SK-N-SH (cell line): ENCODE measurements at regions not wholly inside any gene's neighbourhood (a gene's known extent, or its start where the extent isn't known, plus 50 kb on each side); places are given as distances from the start of the nearest gene placed in this dataset.

Experiments
- CTCF ChIA-PET: fragments of 300-600, 350-600 bp; formaldehyde crosslinking; extraction: SDS; loops from one replicate; lab custom pipeline; 2021; lab: Yijun Ruan, JAX
- POLR2A ChIA-PET: fragments of 350-600 bp; sonication (Branson Sonifier 250); formaldehyde crosslinking; extraction: SDS; loops from one replicate; lab custom pipeline; 2020; ENCODE audit warnings: antibody characterized with exemption, inconsistent platforms; lab: Yijun Ruan, JAX
- DNase-seq: peaks from one replicate; pipeline ENCODE4 v3.0.0; 2012
- H2AFZ ChIP-seq: fragments of 200-600 bp; sonication (generic); 2 replicates; pipeline ENCODE4 v1.8.1; 2016; ENCODE audit warnings: antibody characterized with exemption, mild to moderate bottlenecking, low read depth
- H3F3A ChIP-seq: fragments of 200-600 bp; sonication (generic); replicated peaks from 2 replicates; pipeline ENCODE3; 2016; ENCODE audit warnings: antibody characterized with exemption, mild to moderate bottlenecking; ENCODE audit not compliant: insufficient read depth
- H3K27ac ChIP-seq, 2 experiments: fragments of 200-500 bp in 1 of 2; fragments of 200-600 bp in 1 of 2; sonication (Bioruptor generic) in 1 of 2; sonication (generic), shearing (Covaris generic) in 1 of 2; 2 replicates each; pipeline versions ENCODE4 v1.5.1 to v1.6.1; 2014 to 2016; ENCODE audit warnings: low read depth in 2 of 2, inconsistent platforms in 1 of 2, low read length in 1 of 2, mild to moderate bottlenecking in 1 of 2, mixed read lengths in 1 of 2
- H3K27me3 ChIP-seq: fragments of 200-600 bp; sonication (generic), shearing (Covaris generic); 2 replicates; pipeline ENCODE4 v1.6.1; 2016; ENCODE audit warnings: mixed run types; ENCODE audit not compliant: insufficient read depth
- H3K36me3 ChIP-seq, 2 experiments: fragments of 200-500 bp in 1 of 2; fragments of 200-600 bp in 1 of 2; sonication (Bioruptor generic) in 1 of 2; sonication (generic) in 1 of 2; replicated peaks in 1 of 2; 2 replicates each; pipeline versions ENCODE3 to v1.5.1; 2014 to 2016; ENCODE audit warnings: low read length in 1 of 2, mild to moderate bottlenecking in 1 of 2; ENCODE audit not compliant: insufficient read depth in 2 of 2, control insufficient read depth in 1 of 2
- H3K4me1 ChIP-seq, 2 experiments: fragments of 200-500 bp in 1 of 2; fragments of 200-600 bp in 1 of 2; sonication (Bioruptor generic) in 1 of 2; sonication (generic), shearing (Covaris generic) in 1 of 2; 2 replicates each; pipeline versions ENCODE4 v1.5.1 to v1.6.1; 2014 to 2016; ENCODE audit warnings: low read depth in 1 of 2, low read length in 1 of 2, mixed run types in 1 of 2; ENCODE audit not compliant: insufficient read depth in 2 of 2, control insufficient read depth in 1 of 2
- H3K4me2 ChIP-seq: fragments of 200-600 bp; sonication (generic), shearing (Covaris generic); 2 replicates; pipeline ENCODE4 v1.6.1; 2017; ENCODE audit warnings: mixed run types
- H3K4me3 ChIP-seq, 2 experiments: fragments of 200-500 bp in 1 of 2; fragments of 200-600 bp in 1 of 2; sonication (Bioruptor generic) in 1 of 2; sonication (generic), shearing (Covaris generic) in 1 of 2; 2 replicates each; pipeline versions ENCODE4 v1.5.1 to v1.8.1; 2014 to 2016; ENCODE audit warnings: low read depth in 2 of 2, inconsistent platforms in 1 of 2, low read length in 1 of 2, mild to moderate bottlenecking in 1 of 2, mixed read lengths in 1 of 2, moderate library complexity in 1 of 2
- H3K79me2 ChIP-seq: fragments of 200-600 bp; sonication (generic); 2 replicates; pipeline ENCODE4 v1.8.1; 2017; ENCODE audit warnings: mild to moderate bottlenecking; ENCODE audit not compliant: insufficient read depth
- H3K9ac ChIP-seq: fragments of 200-600 bp; sonication (generic); 2 replicates; pipeline ENCODE4 v1.6.1; 2017; ENCODE audit warnings: mixed run types
- H3K9me2 ChIP-seq: fragments of 200-600 bp; sonication (generic); 2 replicates; pipeline ENCODE4 v1.6.1; 2017; ENCODE audit warnings: mixed run types
- H3K9me3 ChIP-seq: fragments of 200-600 bp; sonication (generic); 2 replicates; pipeline ENCODE4 v1.6.1; 2017; ENCODE audit warnings: mixed run types, mild to moderate bottlenecking, moderate library complexity
- H4K20me1 ChIP-seq: fragments of 200-600 bp; sonication (generic); 2 replicates; pipeline ENCODE4 v1.6.1; 2017; ENCODE audit warnings: mild to moderate bottlenecking, mixed run types; ENCODE audit not compliant: insufficient read depth
- CHD2 ChIP-seq: fragments of 150-350 bp; IDR thresholded peaks from 2 replicates; pipeline ENCODE4 v1.6.1; 2018; ENCODE audit warnings: low read length; ENCODE audit not compliant: partially characterized antibody
- ELF1 ChIP-seq: IDR thresholded peaks from 2 replicates; pipeline ENCODE4 v1.4.0; 2012
- EP300 ChIP-seq, 2 experiments: IDR thresholded peaks; 2 replicates each; pipeline versions ENCODE4 v1.4.0 to v1.6.1; 2012; ENCODE audit warnings: borderline replicate concordance in 1 of 2, low read depth in 1 of 2, low read length in 1 of 2
- EZH2phosphoT487 ChIP-seq: fragments of 200-600 bp; sonication (generic); IDR thresholded peaks from 2 replicates; pipeline ENCODE4 v1.6.1; 2017; ENCODE audit warnings: low read depth, mixed run types, mild to moderate bottlenecking, antibody characterized with exemption, moderate library complexity, borderline replicate concordance
- FOSL2 ChIP-seq: IDR thresholded peaks from 2 replicates; pipeline ENCODE4 v1.4.0; 2012; ENCODE audit warnings: low read depth, mild to moderate bottlenecking, moderate library complexity, borderline replicate concordance
- FOXM1 ChIP-seq: IDR thresholded peaks from 2 replicates; pipeline ENCODE4 v1.4.0; 2012; ENCODE audit warnings: low read depth, mild to moderate bottlenecking
- GATA2 ChIP-seq: sonication (generic); formaldehyde crosslinking; IDR thresholded peaks from 2 replicates; pipeline ENCODE4 v1.5.0; 2020; ENCODE audit warnings: mild to moderate bottlenecking, missing genetic modification reagents
- IRF3 ChIP-seq: fragments of 150-350 bp; IDR thresholded peaks from 2 replicates; pipeline ENCODE4 v1.6.1; 2016; ENCODE audit warnings: mild to moderate bottlenecking, low read depth, low read length
- JUND ChIP-seq: IDR thresholded peaks from 2 replicates; pipeline ENCODE4 v1.4.0; 2012
- MEF2A ChIP-seq: IDR thresholded peaks from 2 replicates; pipeline ENCODE4 v1.4.0; 2012; ENCODE audit warnings: low read depth, borderline replicate concordance
- MXI1 ChIP-seq: IDR thresholded peaks from 2 replicates; pipeline ENCODE4 v1.6.1; 2012; ENCODE audit warnings: mild to moderate bottlenecking, low read depth, low read length, improper control_type of control experiment
- NFIC ChIP-seq: IDR thresholded peaks from 2 replicates; pipeline ENCODE4 v1.4.0; 2012; ENCODE audit warnings: borderline replicate concordance
- RAD21 ChIP-seq: IDR thresholded peaks from 2 replicates; pipeline ENCODE4 v1.6.1; 2012; ENCODE audit warnings: mild to moderate bottlenecking, low read length
- RCOR1 ChIP-seq: fragments of 150-350 bp; IDR thresholded peaks from 2 replicates; pipeline ENCODE4 v1.6.1; 2017; ENCODE audit warnings: antibody characterized with exemption, low read length
- RXRA ChIP-seq: IDR thresholded peaks from 2 replicates; pipeline ENCODE4 v1.4.0; 2012; ENCODE audit warnings: low read depth, mild to moderate bottlenecking, borderline replicate concordance
- SIN3A ChIP-seq: IDR thresholded peaks from 2 replicates; pipeline ENCODE4 v1.6.1; 2012; ENCODE audit warnings: low read depth, mild to moderate bottlenecking, low read length, moderate library complexity, borderline replicate concordance
- SMC3 ChIP-seq: IDR thresholded peaks from 2 replicates; pipeline ENCODE4 v1.6.1; 2012; ENCODE audit warnings: low read depth, low read length, improper control_type of control experiment
- TAF1 ChIP-seq: IDR thresholded peaks from 2 replicates; pipeline ENCODE4 v1.6.1; 2012; ENCODE audit warnings: low read depth, mild to moderate bottlenecking, low read length, moderate library complexity, borderline replicate concordance
- TCF12 ChIP-seq: IDR thresholded peaks from 2 replicates; pipeline ENCODE4 v1.4.0; 2012
- TEAD4 ChIP-seq: IDR thresholded peaks from 2 replicates; pipeline ENCODE4 v1.4.0; 2012; ENCODE audit warnings: mild to moderate bottlenecking, borderline replicate concordance; ENCODE audit not compliant: insufficient read depth
- YY1 ChIP-seq: IDR thresholded peaks from 2 replicates; pipeline ENCODE4 v1.4.0; 2012; ENCODE audit warnings: low read depth, mild to moderate bottlenecking
- ZBTB33 ChIP-seq: IDR thresholded peaks from 2 replicates; pipeline ENCODE4 v1.4.0; 2012; ENCODE audit warnings: low read depth, borderline replicate concordance
- TF ChIP-seq, protein P1 (sequence below): IDR thresholded peaks from 2 replicates; pipeline ENCODE4 v1.4.0; 2012; ENCODE audit warnings: low read depth, borderline replicate concordance
- TF ChIP-seq, protein P2 (sequence below): fragments of 150-350 bp; IDR thresholded peaks from 2 replicates; pipeline ENCODE4 v1.6.1; 2017; ENCODE audit warnings: antibody characterized with exemption, low read length, low read depth, borderline replicate concordance
- TF ChIP-seq, protein P3 (sequence below): fragments of 200-600 bp; sonication (generic); IDR thresholded peaks from 2 replicates; pipeline ENCODE4 v1.6.1; 2017; ENCODE audit warnings: antibody characterized with exemption, mild to moderate bottlenecking, moderate library complexity

DNA sequence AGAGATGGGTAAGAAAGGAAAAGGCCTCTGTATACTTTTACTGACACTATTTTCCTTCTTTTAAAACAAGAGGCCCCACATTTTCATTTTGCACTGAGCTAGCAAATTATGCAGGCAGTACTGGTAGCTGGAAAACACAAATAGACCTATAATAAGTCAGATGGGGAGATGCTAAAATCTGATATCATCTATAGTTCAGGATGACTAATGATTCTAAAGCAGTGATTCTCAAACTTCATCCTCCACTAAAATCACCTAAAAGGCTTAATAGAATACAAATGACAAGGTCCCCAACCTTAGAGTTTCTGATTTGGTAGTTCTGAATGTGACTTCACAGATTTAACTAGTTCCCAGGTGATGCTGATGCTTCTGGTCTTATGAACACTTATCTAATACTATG is 247.3 kb upstream of the DIPK2B start:
- CTCF ChIA-PET: no interaction called here
- peaks cover 2 to 36% of the 10 kb centered on the region in 2 experiments; a peak in 3 of 4 replicates for H3K4me1 ChIP-seq
- peak overlapping the region; percentile 64 to 79; a peak in 3 of 4 replicates for H3K27ac ChIP-seq
- peaks cover 30% of the 10 kb centered on the region for H3F3A ChIP-seq
- H3K79me2 ChIP-seq: no peaks in the 10 kb centered on the region
- POLR2A ChIA-PET: no interaction called here
- peak overlapping the region; percentile 37; the same call in 1 of the 2 replicates for H3K4me2 ChIP-seq
- no peaks in the 10 kb centered on the region for H3K36me3 ChIP-seq
- H3K4me3 ChIP-seq: no peak overlapping the region
- no peaks in the 10 kb centered on the region for H3K9me3 ChIP-seq
- H2AFZ ChIP-seq: no peak overlapping the region
- DNase-seq: no peak
- no peak overlapping the region for H3K9ac ChIP-seq
- no peaks in the 10 kb centered on the region for H4K20me1 ChIP-seq
- H3K9me2 ChIP-seq: no peaks in the 10 kb centered on the region
- no peaks in the 10 kb centered on the region for H3K27me3 ChIP-seq
- TF ChIP-seq RXRA (no peak), FOXM1 (no peak), CHD2 (no peak), ELF1 (no peak), TCF12 (peak; percentile 74), GATA2 (CRISPR knock-in tag) (no peak), RCOR1 (no peak), SMC3 (no peak), NFIC (peak; percentile 33; the same call in 1 of the 2 replicates), MEF2A (0 out of 2 replicates have a peak, but pooled peaks have one; percentile 31), TEAD4 (0 out of 2 replicates have a peak, but pooled peaks have one; percentile 18), ZBTB33 (no peak), TAF1 (no peak), EZH2phosphoT487 (no peak), JUND (peak; percentile 62), RAD21 (no peak), FOSL2 (peak; percentile 50), SIN3A (no peak), IRF3 (no peak), MXI1 (no peak), EP300 (IDR thresholded peaks at IDR 0.05; ENCODE audit: borderline replicate concordance in 1 of 2, low read depth in 1 of 2, low read length in 1 of 2) (peak in 1 of 2 experiments; percentile 70; a peak in 1 of 4 replicates), YY1 (no peak)
- TF ChIP-seq, protein P1, sequence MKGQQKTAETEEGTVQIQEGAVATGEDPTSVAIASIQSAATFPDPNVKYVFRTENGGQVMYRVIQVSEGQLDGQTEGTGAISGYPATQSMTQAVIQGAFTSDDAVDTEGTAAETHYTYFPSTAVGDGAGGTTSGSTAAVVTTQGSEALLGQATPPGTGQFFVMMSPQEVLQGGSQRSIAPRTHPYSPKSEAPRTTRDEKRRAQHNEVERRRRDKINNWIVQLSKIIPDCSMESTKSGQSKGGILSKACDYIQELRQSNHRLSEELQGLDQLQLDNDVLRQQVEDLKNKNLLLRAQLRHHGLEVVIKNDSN: no peak
- TF ChIP-seq, protein P2, sequence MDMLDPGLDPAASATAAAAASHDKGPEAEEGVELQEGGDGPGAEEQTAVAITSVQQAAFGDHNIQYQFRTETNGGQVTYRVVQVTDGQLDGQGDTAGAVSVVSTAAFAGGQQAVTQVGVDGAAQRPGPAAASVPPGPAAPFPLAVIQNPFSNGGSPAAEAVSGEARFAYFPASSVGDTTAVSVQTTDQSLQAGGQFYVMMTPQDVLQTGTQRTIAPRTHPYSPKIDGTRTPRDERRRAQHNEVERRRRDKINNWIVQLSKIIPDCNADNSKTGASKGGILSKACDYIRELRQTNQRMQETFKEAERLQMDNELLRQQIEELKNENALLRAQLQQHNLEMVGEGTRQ: no peak
- TF ChIP-seq, protein P3, sequence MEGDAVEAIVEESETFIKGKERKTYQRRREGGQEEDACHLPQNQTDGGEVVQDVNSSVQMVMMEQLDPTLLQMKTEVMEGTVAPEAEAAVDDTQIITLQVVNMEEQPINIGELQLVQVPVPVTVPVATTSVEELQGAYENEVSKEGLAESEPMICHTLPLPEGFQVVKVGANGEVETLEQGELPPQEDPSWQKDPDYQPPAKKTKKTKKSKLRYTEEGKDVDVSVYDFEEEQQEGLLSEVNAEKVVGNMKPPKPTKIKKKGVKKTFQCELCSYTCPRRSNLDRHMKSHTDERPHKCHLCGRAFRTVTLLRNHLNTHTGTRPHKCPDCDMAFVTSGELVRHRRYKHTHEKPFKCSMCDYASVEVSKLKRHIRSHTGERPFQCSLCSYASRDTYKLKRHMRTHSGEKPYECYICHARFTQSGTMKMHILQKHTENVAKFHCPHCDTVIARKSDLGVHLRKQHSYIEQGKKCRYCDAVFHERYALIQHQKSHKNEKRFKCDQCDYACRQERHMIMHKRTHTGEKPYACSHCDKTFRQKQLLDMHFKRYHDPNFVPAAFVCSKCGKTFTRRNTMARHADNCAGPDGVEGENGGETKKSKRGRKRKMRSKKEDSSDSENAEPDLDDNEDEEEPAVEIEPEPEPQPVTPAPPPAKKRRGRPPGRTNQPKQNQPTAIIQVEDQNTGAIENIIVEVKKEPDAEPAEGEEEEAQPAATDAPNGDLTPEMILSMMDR: no peak
